Astrocyte of the cerebellum (primary cell): ENCODE measurements at regions not wholly inside any gene's neighbourhood (a gene's known extent, or its start where the extent isn't known, plus 50 kb on each side); places are given as distances from the start of the nearest gene placed in this dataset.

ENCODE experiments used
- DNase-seq: peaks from one replicate; pipeline ENCODE4 v3.0.0-alpha.2; 2011; ENCODE audit warnings: low read depth
- H3K4me3 ChIP-seq: 2 replicates; pipeline ENCODE4 v1.5.1; 2011; ENCODE audit warnings: mild to moderate bottlenecking, low read depth, low read length, moderate library complexity
- CTCF ChIP-seq: IDR thresholded peaks from 2 replicates; pipeline ENCODE4 v1.5.1; 2012; ENCODE audit warnings: low read length, low read depth, moderate library complexity, mild to moderate bottlenecking; ENCODE audit errors: missing control alignments
- in situ Hi-C: cut with HindIII; loops from 2 replicates; pipeline ENCODE4 v1.10.0; 2017; ENCODE audit warnings: low sequenced_read_pairs

GRCh38 chr5:84480873-84481637 lies 96.4 kb upstream of the EDIL3 start:
- no peak overlapping the region for H3K4me3 ChIP-seq
- no peak for DNase-seq
- no peak for TF ChIP-seq CTCF
- in situ Hi-C loops = no loop called here

- DNase-seq = no peak
- no peak for TF ChIP-seq CTCF
- in situ Hi-C loops = no loop called here
- no peak overlapping the region for H3K4me3 ChIP-seq
Measured at GRCh38 chr5:84478603-84479002, 93.9 kb upstream of the EDIL3 start.

- no peak overlapping the region for H3K4me3 ChIP-seq
- no peak for DNase-seq
- no peak for TF ChIP-seq CTCF
- in situ Hi-C loops = no loop called here
Measured at GRCh38 chr5:84477485-84477884, 92.8 kb upstream of the EDIL3 start.

GRCh38 chr5:84474126-84474525 lies 89.4 kb upstream of the EDIL3 start:
- in situ Hi-C loops = no loop called here
- H3K4me3 ChIP-seq = no peak overlapping the region
- no peak for TF ChIP-seq CTCF

GRCh38 chr5:84453405-84453804 lies 68.7 kb upstream of the EDIL3 start:
- no peak for TF ChIP-seq CTCF
- in situ Hi-C loops = no loop called here
- no peak overlapping the region for H3K4me3 ChIP-seq
- DNase-seq = no peak

More at GRCh38 chr5:84474126-84474525, 89.4 kb upstream of the EDIL3 start:
- peak; percentile 70 for DNase-seq

GRCh38 chr5:84450617-84451414 lies 66.1 kb upstream of the EDIL3 start:
- peak; percentile 44 for TF ChIP-seq CTCF
- no peak for DNase-seq
- in situ Hi-C loops = no loop called here
- H3K4me3 ChIP-seq = no peak overlapping the region
